Upper lobe of left lung (tissue), 4 donors: ENCODE measurements at regions not wholly inside any gene's neighbourhood (a gene's known extent, or its start where the extent isn't known, plus 50 kb on each side); places are given as distances from the start of the nearest gene placed in this dataset.

Experiments
- EP300 ChIP-seq, 4 donors: sonication (generic); formaldehyde crosslinking; IDR thresholded peaks; one replicate each; pipeline ENCODE4 v1.5.1; 2017; ENCODE audit warnings: antibody characterized with exemption in 4 of 4, control low read depth in 2 of 4
- POLR2A ChIP-seq, 4 donors: fragments of 450-650 bp; IDR thresholded peaks; one replicate each; pipeline ENCODE4 v1.5.1; 2016 to 2017; ENCODE audit warnings: antibody characterized with exemption in 4 of 4, mild to moderate bottlenecking in 2 of 4
- TF ChIP-seq, protein P1 (sequence below), 6 experiments: fragments of 450-650 bp in 4 of 6; fragments of 200-600 bp in 2 of 6; sonication (generic) in 2 of 6; IDR thresholded peaks; one replicate each; pipeline ENCODE4 v1.5.1; 2016 to 2019; ENCODE audit warnings: antibody characterized with exemption in 6 of 6

DNA sequence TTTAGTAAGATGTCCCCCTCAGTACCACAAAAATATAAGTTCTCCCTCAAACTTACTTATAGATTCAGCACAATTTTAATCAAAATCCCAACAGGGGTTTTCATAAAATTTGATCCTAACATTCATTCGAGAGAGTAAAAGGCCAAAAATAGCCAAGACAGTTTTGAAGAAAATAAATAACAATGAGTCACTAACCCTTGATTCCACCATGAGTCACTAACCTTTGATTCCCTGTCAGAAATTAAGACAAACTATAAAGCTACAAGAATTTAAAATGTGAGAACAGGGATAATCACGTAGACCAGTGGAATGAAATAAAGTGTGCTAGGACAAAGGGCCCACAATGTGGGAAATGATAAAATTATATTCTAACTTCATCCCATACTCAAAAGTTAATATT lies 320.3 kb downstream of the SUCLA2 start:
- TF ChIP-seq, protein P1, sequence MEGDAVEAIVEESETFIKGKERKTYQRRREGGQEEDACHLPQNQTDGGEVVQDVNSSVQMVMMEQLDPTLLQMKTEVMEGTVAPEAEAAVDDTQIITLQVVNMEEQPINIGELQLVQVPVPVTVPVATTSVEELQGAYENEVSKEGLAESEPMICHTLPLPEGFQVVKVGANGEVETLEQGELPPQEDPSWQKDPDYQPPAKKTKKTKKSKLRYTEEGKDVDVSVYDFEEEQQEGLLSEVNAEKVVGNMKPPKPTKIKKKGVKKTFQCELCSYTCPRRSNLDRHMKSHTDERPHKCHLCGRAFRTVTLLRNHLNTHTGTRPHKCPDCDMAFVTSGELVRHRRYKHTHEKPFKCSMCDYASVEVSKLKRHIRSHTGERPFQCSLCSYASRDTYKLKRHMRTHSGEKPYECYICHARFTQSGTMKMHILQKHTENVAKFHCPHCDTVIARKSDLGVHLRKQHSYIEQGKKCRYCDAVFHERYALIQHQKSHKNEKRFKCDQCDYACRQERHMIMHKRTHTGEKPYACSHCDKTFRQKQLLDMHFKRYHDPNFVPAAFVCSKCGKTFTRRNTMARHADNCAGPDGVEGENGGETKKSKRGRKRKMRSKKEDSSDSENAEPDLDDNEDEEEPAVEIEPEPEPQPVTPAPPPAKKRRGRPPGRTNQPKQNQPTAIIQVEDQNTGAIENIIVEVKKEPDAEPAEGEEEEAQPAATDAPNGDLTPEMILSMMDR (IDR thresholded peaks at IDR 0.05) = no peak
- TF ChIP-seq POLR2A (IDR thresholded peaks at IDR 0.05) = no peak
- TF ChIP-seq EP300 (IDR thresholded peaks at IDR 0.05) = no peak
